ENCODE measurements at regions not wholly inside any gene's neighbourhood (a gene's known extent, or its start where the extent isn't known, plus 50 kb on each side); places are given as distances from the start of the nearest gene placed in this dataset.

- TF ChIP-seq CTCF (IDR thresholded peaks at IDR 0.05) (no peak), POLR2A (IDR thresholded peaks at IDR 0.05) (no peak)
These were observed 184.2 kb upstream of the HDAC4 start for GRCh38 chr2:239584986-239585385.

Data from stomach (tissue), 4 donors.